ENCODE measurements at regions not wholly inside any gene's neighbourhood (a gene's known extent, or its start where the extent isn't known, plus 50 kb on each side); places are given as distances from the start of the nearest gene placed in this dataset.

DNA sequence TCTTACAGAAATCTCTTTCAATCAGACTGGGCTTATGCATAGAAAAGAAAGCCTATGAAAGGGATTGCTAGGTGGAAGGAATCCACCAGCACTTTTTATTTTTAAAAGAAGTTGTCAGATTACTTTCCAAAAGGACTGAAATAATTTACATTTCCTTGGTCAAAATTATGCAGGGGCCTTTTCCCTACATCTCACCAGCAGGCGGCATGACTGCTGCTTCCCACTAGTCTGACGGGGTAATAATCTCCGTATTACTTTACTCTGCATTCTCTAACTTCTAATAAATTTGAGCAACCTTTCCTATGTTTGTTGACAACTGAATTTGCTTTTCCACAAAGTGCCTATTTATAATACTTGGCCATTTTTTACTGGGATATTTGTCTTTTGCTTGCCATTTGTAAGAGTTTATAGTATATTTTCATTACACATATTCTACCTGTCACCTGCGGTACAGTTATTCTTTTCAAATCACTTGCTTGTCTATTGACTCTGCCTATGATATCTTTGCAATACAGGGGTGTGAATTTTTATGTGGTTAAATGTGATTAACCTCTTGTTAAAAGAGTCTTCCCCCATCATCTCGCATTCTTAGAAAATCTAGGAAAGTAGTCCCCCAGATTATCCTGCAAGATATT, 51.9 kb upstream of the USP47 start:
- Histone ChIP-seq H3K27ac (ENCODE audit: insufficient read depth, low read depth, low read length) (no peak overlapping the region), H3K79me2 (ENCODE audit: control insufficient read depth, insufficient read depth, low read length) (no peaks in the 10 kb centered on the region), H3K9me3 (replicated peaks; ENCODE audit: control insufficient read depth, insufficient read depth, low read length) (no peaks in the 10 kb centered on the region), H3K9ac (replicated peaks; ENCODE audit: extremely low read depth, insufficient read depth, low read length) (no peak overlapping the region), H3K4me3 (replicated peaks in 1 of 3; ENCODE audit: insufficient read depth in 1 of 3, low read depth in 1 of 3, low read length in 3 of 3) (no peak overlapping the region), H3K36me3 (ENCODE audit: control insufficient read depth in 2 of 2, extremely low read depth in 1 of 2, insufficient read depth in 2 of 2, low read length in 2 of 2) (no peaks in the 10 kb centered on the region), H3K9me1 (replicated peaks; ENCODE audit: control insufficient read depth, extremely low read depth, insufficient read depth, low read length) (no peaks in the 10 kb centered on the region), H3K4me1 (ENCODE audit: control insufficient read depth, extremely low read depth, insufficient read depth, low read length) (no peaks in the 10 kb centered on the region), H2AFZ (ENCODE audit: low read depth, low read length) (no peak overlapping the region), H3K4me2 (ENCODE audit: insufficient read depth, low read length) (no peak overlapping the region), H4K20me1 (replicated peaks; ENCODE audit: control insufficient read depth, extremely low read depth, insufficient read depth, low read length) (no peaks in the 10 kb centered on the region), H3K27me3 (ENCODE audit: control insufficient read depth in 2 of 2, insufficient read depth in 2 of 2, low read length in 2 of 2) (peaks cover 2% of the 10 kb centered on the region in 2 experiments)
- intact Hi-C loops (cut with micrococcal nuclease) (loop anchor here (2.0 to 5.0 kb wide), 3 partner anchors 168 to 633 kb away; partner anchors contain the start of gene GALNT18), dilution Hi-C loops (cut with MboI; ENCODE audit: extremely low pct_ligation_motif_present, low sequenced_read_pairs) (no loop called here)
- POLR2A ChIA-PET, result no interaction called here
- FAIRE-seq (no peak), DNase-seq (ENCODE audit: low read depth, low spot score) (peak; percentile 16)
- CTCF ChIA-PET, result no interaction called here
- no TSS peak for BruUV-seq (replicated peaks)
- TF ChIP-seq EZH2 (IDR thresholded peaks at IDR 0.05; ENCODE audit: borderline replicate concordance, low read depth, low read length, severe bottlenecking), result no peak
- TF ChIP-seq, protein P1, sequence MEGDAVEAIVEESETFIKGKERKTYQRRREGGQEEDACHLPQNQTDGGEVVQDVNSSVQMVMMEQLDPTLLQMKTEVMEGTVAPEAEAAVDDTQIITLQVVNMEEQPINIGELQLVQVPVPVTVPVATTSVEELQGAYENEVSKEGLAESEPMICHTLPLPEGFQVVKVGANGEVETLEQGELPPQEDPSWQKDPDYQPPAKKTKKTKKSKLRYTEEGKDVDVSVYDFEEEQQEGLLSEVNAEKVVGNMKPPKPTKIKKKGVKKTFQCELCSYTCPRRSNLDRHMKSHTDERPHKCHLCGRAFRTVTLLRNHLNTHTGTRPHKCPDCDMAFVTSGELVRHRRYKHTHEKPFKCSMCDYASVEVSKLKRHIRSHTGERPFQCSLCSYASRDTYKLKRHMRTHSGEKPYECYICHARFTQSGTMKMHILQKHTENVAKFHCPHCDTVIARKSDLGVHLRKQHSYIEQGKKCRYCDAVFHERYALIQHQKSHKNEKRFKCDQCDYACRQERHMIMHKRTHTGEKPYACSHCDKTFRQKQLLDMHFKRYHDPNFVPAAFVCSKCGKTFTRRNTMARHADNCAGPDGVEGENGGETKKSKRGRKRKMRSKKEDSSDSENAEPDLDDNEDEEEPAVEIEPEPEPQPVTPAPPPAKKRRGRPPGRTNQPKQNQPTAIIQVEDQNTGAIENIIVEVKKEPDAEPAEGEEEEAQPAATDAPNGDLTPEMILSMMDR (IDR thresholded peaks at IDR 0.05; ENCODE audit: extremely low read depth in 1 of 2, insufficient read depth in 1 of 2, low read depth in 1 of 2, low read length in 2 of 2), result peak; percentile 52

DNA sequence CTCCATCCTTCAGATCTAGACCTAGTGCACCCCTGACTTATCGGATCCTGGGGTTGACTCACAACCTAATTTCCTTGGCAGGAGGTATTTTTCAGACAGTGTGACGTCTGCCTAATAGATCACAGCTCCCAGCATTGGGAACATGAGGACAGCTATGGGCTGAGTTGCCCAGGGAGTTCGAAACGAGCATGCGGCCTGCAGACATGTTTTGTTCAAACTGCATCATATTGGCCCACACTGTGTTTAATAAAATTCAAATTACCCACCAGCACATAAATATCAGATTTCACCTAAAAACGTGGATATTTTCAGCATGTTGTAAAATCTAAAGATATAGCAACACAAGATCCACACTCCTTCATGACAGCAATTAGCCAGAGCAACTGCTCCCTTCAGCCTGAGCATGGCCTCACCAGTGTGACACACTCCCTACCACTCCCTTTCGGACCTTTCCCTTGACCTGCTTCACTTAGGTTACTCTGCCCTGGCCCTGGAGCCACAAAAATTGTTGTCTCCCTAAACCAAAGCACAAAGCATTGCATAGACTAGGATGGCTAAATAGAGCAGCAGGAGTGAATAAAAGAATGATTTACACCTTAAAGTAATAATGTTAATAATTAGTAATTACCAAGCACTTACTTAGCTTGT, 53.6 kb upstream of the USP47 start:
- Histone ChIP-seq H3K9ac (replicated peaks; ENCODE audit: extremely low read depth, insufficient read depth, low read length) (no peak overlapping the region), H3K4me1 (ENCODE audit: control insufficient read depth, extremely low read depth, insufficient read depth, low read length) (no peaks in the 10 kb centered on the region), H3K36me3 (ENCODE audit: control insufficient read depth in 2 of 2, extremely low read depth in 1 of 2, insufficient read depth in 2 of 2, low read length in 2 of 2) (no peaks in the 10 kb centered on the region), H3K4me2 (ENCODE audit: insufficient read depth, low read length) (no peak overlapping the region), H4K20me1 (replicated peaks; ENCODE audit: control insufficient read depth, extremely low read depth, insufficient read depth, low read length) (no peaks in the 10 kb centered on the region), H3K27me3 (ENCODE audit: control insufficient read depth in 2 of 2, insufficient read depth in 2 of 2, low read length in 2 of 2) (peaks cover 0 to 4% of the 10 kb centered on the region in 2 experiments), H3K79me2 (ENCODE audit: control insufficient read depth, insufficient read depth, low read length) (no peaks in the 10 kb centered on the region), H3K9me3 (replicated peaks; ENCODE audit: control insufficient read depth, insufficient read depth, low read length) (no peaks in the 10 kb centered on the region), H3K4me3 (replicated peaks in 1 of 3; ENCODE audit: insufficient read depth in 1 of 3, low read depth in 1 of 3, low read length in 3 of 3) (no peak overlapping the region), H2AFZ (ENCODE audit: low read depth, low read length) (no peak overlapping the region), H3K9me1 (replicated peaks; ENCODE audit: control insufficient read depth, extremely low read depth, insufficient read depth, low read length) (no peaks in the 10 kb centered on the region), H3K27ac (ENCODE audit: insufficient read depth, low read depth, low read length) (no peak overlapping the region)
- dilution Hi-C loops (cut with MboI; ENCODE audit: extremely low pct_ligation_motif_present, low sequenced_read_pairs) (no loop called here), intact Hi-C loops (cut with micrococcal nuclease) (loop anchor here (2.0 to 5.0 kb wide), 3 partner anchors 166 to 631 kb away; partner anchors contain the start of gene GALNT18)
- BruUV-seq (replicated peaks), result no TSS peak
- no peak for FAIRE-seq
- DNase-seq (ENCODE audit: low read depth, low spot score), result no peak
- ChIA-PET POLR2A (interaction anchor here (0.5 kb wide), 1 partner anchor 9 kb away, joined by 3 read pairs; no protein-coding TSS in a partner anchor), CTCF (interaction anchor here (0.6 to 6.2 kb wide), 26 partner anchors 10 to 1019 kb away, joined by 3 to 227 read pairs (median 4); no protein-coding TSS in a partner anchor)
- TF ChIP-seq MYC (IDR thresholded peaks at IDR 0.05; ENCODE audit: low read depth, low read length), result no peak
- no peak for TF ChIP-seq POLR2AphosphoS5 (IDR thresholded peaks at IDR 0.05; ENCODE audit: insufficient read depth, low read depth, low read length)
- TF ChIP-seq, protein P2, sequence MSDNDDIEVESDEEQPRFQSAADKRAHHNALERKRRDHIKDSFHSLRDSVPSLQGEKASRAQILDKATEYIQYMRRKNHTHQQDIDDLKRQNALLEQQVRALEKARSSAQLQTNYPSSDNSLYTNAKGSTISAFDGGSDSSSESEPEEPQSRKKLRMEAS (IDR thresholded peaks at IDR 0.05; ENCODE audit: insufficient read depth, insufficient read length), result no peak
- no peak for TF ChIP-seq POLR2A (IDR thresholded peaks at IDR 0.05; ENCODE audit: low read depth, low read length)
- no peak for TF ChIP-seq EZH2 (IDR thresholded peaks at IDR 0.05; ENCODE audit: borderline replicate concordance, low read depth, low read length, severe bottlenecking)
- no peak for TF ChIP-seq JUN (IDR thresholded peaks at IDR 0.05; ENCODE audit: borderline replicate concordance, insufficient read depth, insufficient read length, low read depth)
- no peak for TF ChIP-seq FOS (IDR thresholded peaks at IDR 0.05; ENCODE audit: borderline replicate concordance, insufficient read depth, low read length)
- no peak for TF ChIP-seq GATA2 (IDR thresholded peaks at IDR 0.05; ENCODE audit: insufficient read depth, insufficient read length, low read depth, low read length)
- TF ChIP-seq, protein P1 (IDR thresholded peaks at IDR 0.05; ENCODE audit: extremely low read depth in 1 of 2, insufficient read depth in 1 of 2, low read depth in 1 of 2, low read length in 2 of 2), result no peak

Data from endothelial cell of umbilical vein (primary cell).